IPS-NIHi7 (cell line): ENCODE measurements at regions not wholly inside any gene's neighbourhood (a gene's known extent, or its start where the extent isn't known, plus 50 kb on each side); places are given as distances from the start of the nearest gene placed in this dataset.

Source experiments
- DNase-seq: peaks from one replicate; pipeline ENCODE4 v3.0.0; 2012; ENCODE audit warnings: mixed read lengths; ENCODE audit errors: extremely low spot score

- no peak for DNase-seq
These were observed 108.1 kb upstream of the IER5L start for GRCh38 chr9:129285979-129286772.

DNA sequence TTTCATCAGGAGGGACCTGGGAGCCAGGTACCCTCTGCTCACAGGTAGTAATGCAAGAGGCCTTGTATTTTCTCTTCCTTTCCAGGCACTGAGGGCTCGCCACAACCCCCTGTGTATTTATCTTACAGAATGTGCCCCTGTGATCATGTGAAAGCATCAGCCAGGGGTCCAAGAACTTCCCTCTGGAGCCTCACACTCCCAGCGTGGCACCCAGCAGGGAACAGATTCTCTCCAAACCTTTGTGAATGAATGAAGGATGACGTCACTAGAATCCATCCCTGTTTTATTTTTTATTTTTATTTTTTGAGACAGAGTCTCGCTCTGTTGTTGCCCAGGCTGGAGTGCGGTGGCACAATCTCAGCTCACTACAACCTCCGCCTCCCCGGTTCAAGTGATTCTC, 107.3 kb upstream of the IER5L start:
- no peak for DNase-seq

DNA sequence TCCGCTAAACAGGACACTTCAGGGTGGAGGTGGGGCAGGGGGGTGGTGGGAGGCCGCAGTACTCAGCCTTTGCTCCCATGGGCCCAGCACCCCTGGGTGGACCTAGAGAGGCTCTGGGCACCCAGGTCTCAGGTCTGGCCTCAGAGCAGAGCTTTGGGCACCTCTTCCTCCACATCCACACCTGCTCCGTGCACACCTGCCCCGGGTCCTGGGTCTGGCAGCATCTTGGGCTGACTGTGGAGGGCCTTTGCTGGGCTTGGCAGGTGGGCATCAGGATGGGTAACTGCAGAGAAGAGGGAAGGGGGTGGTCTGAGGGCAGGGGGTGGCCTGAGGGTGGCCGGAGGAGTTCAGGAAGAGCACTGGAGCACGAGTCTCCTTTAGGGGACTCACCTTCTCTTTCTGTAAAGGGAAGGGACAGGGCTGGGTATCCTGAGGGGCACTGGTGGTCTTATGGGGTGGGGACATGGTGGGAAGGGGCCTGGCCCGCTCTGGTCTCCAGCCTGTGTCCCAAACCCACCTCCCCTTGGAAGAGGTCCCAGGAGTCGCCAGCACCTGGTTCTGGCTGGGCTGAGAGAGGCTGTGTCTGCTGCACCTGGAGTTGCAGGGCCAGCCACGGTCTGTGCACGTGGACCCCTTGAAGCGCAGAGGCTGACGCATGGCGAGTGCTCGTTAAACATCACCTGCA, 106.7 kb upstream of the IER5L start:
- DNase-seq, result no peak

DNA sequence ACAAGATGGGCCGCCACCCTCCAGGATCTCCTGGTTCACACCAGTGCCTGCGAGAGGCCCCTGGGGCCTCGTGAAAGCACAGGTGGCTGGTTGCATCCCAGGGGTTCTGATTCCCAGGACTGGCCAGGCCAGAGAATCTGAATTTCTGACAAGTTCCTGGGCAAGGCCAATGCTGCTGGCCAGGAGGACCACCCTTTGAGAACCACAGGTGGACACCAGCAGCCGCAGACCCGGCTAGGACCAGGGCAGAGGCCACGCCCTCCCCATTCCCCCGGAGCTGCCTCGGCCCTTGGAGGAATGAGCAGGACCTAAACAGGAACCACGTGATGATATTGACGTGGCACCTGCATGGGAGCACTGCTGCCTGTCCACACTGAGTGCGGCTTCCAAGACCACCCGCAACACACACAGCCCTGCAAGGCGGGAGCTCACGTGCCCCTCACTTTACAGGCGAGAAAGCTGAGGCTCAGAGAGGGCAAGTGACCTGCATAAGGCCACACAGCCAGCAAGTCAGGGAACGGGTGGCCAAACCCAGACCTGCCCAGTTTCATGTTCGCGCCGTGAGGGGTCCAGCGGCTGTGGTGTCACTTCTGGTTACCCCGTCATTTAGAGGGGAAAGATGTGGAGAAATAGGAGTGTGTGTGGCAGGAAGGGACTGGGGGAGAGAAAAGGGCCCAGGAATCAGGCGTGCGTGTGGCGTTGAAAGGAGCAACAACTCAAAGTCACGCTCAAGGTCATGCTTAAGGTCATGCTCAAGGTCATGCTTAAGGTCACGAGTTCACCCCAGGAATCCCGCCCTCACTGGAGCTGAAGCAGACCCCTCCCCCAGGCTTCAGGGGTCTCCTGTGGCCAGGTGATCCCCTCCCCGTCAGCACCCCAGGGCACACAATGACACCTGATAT, 105.9 kb upstream of the IER5L start:
- no peak for DNase-seq

- DNase-seq, result no peak
These were observed 105.2 kb upstream of the IER5L start for GRCh38 chr9:129283291-129283691.

- peak; percentile 25 for DNase-seq
These were observed 104.7 kb upstream of the IER5L start for GRCh38 chr9:129282731-129283211.

DNA sequence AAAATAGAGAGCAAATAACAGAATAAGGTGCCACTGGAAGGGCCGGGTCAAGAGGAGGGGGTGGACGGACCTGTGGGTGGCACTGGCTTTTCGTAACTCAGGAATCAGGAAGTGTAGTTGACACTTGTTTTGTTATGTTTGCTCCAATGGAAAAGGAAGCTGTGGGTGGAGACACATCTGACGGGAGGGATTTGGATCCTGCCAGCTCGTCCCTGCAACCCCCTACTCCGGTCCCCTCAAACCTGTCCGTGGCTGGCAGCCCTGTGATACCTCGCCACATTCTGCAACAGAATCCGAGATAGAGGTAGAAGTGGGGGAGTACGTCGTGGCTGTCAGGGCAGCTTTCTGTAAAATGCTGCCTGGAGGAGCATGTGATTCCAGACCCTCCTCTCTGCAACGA, 104.2 kb upstream of the IER5L start:
- DNase-seq, result peak; percentile 35

DNA sequence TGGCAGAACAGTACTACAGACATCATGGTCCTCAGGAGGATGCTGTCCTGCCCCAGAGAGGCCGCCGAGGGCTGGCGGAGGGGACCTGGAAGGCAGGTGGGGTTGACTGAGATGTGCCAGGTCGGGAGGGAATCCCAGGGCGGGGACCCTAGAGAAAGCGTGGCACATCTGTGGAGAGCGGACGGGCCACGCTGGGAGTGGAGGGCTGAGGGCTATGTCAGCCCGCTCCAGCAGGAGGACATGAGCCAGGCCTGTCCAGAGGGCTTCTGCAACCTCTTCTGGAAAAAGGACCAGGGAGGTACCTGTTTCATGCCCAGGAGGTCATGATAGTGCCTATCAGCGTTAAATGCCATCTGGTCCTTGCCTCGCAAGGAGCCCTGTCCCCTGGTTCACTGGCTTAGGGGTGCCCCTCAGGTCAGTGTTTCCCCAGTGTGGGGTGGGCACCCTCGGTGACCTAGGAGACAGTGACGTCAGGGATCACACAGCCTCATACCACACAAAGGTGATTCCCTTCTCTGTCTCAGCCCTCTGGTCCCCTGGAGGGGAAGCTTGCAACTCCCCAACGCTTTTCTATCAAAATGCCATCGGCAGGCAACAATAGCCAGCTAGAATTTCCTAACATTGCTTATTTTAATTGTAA, 103.6 kb upstream of the IER5L start:
- no peak for DNase-seq

- no peak for DNase-seq
These were observed 102.7 kb upstream of the IER5L start for GRCh38 chr9:129280623-129281271.

GRCh38 chr9:129280236-129280622, 102.2 kb upstream of the IER5L start:
- no peak for DNase-seq

GRCh38 chr9:129278391-129279237, 100.6 kb upstream of the IER5L start:
- DNase-seq, result peak; percentile 78

GRCh38 chr9:129276486-129277230, 98.6 kb upstream of the IER5L start:
- peak; percentile 51 for DNase-seq

DNA sequence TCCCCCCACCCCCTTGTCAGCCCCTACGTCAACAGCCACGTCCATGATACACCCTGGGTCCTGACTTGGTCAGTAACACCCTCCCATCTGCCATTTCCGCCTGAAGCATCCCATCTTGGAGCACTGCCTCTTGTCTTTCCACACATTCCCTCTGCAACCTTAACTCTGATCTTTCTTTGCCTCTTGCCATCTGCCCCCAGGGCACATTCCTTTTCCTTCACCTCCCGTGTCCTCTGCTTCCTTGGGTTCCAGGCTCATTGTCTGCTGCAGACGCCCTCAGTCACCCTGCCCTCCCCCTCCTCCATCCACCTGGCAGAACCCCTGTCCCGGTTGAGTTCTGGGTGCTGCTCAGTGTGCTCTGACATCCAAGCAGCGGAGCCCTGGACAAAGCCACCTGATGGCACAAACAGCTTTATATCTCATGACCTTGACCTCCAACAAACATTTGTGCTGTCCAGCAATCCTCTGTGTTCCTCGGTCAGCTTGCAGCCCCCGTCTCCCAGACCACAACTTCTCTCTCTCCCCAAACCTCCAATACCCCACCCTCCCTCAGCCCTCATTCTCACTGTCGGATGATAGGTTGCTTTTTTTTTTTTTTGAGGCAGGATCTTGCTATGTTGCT, 97.7 kb upstream of the IER5L start:
- peak; percentile 38 for DNase-seq

- DNase-seq, result no peak
These were observed 96.1 kb upstream of the IER5L start for GRCh38 chr9:129273941-129274684.

- no peak for DNase-seq
These were observed 95.3 kb upstream of the IER5L start for GRCh38 chr9:129273136-129273895.

DNA sequence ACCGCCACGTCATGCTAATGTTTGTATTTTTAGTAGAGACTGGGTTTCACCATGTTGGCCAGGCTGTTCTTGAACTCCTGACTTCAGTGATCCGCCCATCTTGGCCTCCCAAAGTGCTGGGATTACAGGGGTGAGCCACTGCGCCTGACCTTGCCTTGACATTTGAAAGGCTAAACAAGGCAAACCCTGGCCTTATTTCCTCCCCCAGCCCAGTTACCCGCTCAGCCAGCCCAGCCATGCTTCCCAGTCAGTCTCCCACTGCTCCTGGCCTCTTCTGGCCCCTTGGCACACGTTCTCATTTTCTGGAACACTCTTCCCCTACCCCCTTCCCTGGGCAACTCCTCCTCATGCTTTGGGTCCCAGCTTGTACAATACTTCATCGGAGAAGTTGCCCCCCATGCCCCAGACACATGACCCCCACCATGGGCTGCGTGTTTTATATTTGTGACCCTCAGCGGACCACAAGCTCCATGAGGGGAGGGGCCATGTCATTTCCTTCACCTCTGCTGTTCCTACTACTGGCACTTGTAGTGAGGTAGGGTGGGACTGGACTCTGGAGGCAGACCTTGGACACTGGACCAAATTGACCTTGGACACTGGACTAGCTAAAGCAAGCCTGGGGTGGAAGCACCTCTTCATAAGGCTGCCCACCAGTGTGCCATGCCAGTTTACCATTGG, 94.4 kb upstream of the IER5L start:
- no peak for DNase-seq

GRCh38 chr9:129270903-129271431, 92.9 kb upstream of the IER5L start:
- DNase-seq, result no peak
